HL-60 (cell line): ENCODE measurements at regions not wholly inside any gene's neighbourhood (a gene's known extent, or its start where the extent isn't known, plus 50 kb on each side); places are given as distances from the start of the nearest gene placed in this dataset.

ENCODE experiments used
- CTCF ChIP-seq: IDR thresholded peaks from one replicate; pipeline ENCODE4 v1.5.1; 2011; ENCODE audit warnings: low read length, control low read depth, inconsistent platforms; ENCODE audit not compliant: insufficient read depth
- GABPA ChIP-seq: IDR thresholded peaks from 2 replicates; pipeline ENCODE4 v1.6.1; 2012; ENCODE audit warnings: low read depth
- POLR2AphosphoS5 ChIP-seq: IDR thresholded peaks from 2 replicates; pipeline ENCODE4 v1.6.1; 2012; ENCODE audit warnings: low read depth
- REST ChIP-seq: IDR thresholded peaks from 2 replicates; pipeline ENCODE4 v1.6.1; 2012; ENCODE audit warnings: low read depth; ENCODE audit not compliant: insufficient replicate concordance
- SPI1 ChIP-seq: IDR thresholded peaks from 2 replicates; pipeline ENCODE4 v1.6.1; 2012; ENCODE audit warnings: low read depth, mild to moderate bottlenecking, borderline replicate concordance

- TF ChIP-seq CTCF: no peak
- no peak for TF ChIP-seq REST
- no peak for TF ChIP-seq POLR2AphosphoS5
- no peak for TF ChIP-seq GABPA
- TF ChIP-seq SPI1: no peak
Measured at GRCh38 chr7:54439391-54439790, 102.8 kb upstream of the VSTM2A start.
